Dendritic cell treated with granulocyte-macrophage colony-stimulating factor and Interleukin-4, amounts not matched to agents 40 ng/mL and 50 ng/mL, for 4 days (primary cell): ENCODE measurements at regions not wholly inside any gene's neighbourhood (a gene's known extent, or its start where the extent isn't known, plus 50 kb on each side); places are given as distances from the start of the nearest gene placed in this dataset.

Experiments
- H3K27ac Mint-ChIP-seq: one replicate; pipeline ENCODE4 v1.8.0; 2022; ENCODE audit warnings: mild to moderate bottlenecking, mixed read lengths
- H3K27me3 Mint-ChIP-seq: one replicate; pipeline ENCODE4 v1.8.0; 2022; ENCODE audit warnings: mild to moderate bottlenecking, mixed read lengths
- H3K36me3 Mint-ChIP-seq: one replicate; pipeline ENCODE4 v1.8.0; 2022; ENCODE audit warnings: low read depth, mixed read lengths
- H3K4me1 Mint-ChIP-seq: one replicate; pipeline ENCODE4 v1.8.0; 2022; ENCODE audit warnings: low read depth, mixed read lengths
- H3K4me3 Mint-ChIP-seq: one replicate; pipeline ENCODE4 v1.8.0; 2022; ENCODE audit warnings: mild to moderate bottlenecking, moderate library complexity, mixed read lengths
- H3K9me3 Mint-ChIP-seq: one replicate; pipeline ENCODE4 v1.8.0; 2022; ENCODE audit warnings: mixed read lengths
- intact Hi-C: fragments of 100-400 bp; cut with micrococcal nuclease; formaldehyde crosslinking; loops from one replicate; pipeline ENCODE4 v1.15.0; 2022

GRCh38 chr1:193589597-193590040 is 403.2 kb upstream of the B3GALT2 start:
- peaks cover 3% of the 10 kb centered on the region for H3K27me3 Mint-ChIP-seq
- no peaks in the 10 kb centered on the region for H3K9me3 Mint-ChIP-seq
- intact Hi-C loops: no loop called here
- H3K4me3 Mint-ChIP-seq: no peak overlapping the region
- no peaks in the 10 kb centered on the region for H3K36me3 Mint-ChIP-seq
- peak overlapping the region; percentile 66 for H3K27ac Mint-ChIP-seq
- peaks cover 38% of the 10 kb centered on the region for H3K4me1 Mint-ChIP-seq

GRCh38 chr1:193588311-193589082 is 402.1 kb upstream of the B3GALT2 start:
- Mint-ChIP-seq H3K27ac (no peak overlapping the region), H3K36me3 (no peaks in the 10 kb centered on the region), H3K4me1 (peaks cover 38% of the 10 kb centered on the region), H3K27me3 (peaks cover 3% of the 10 kb centered on the region), H3K4me3 (no peak overlapping the region), H3K9me3 (no peaks in the 10 kb centered on the region)
- intact Hi-C loops: no loop called here

- intact Hi-C loops: no loop called here
- Mint-ChIP-seq H3K27me3 (no peaks in the 10 kb centered on the region), H3K27ac (no peak overlapping the region), H3K4me3 (no peak overlapping the region), H3K4me1 (peaks cover 14% of the 10 kb centered on the region), H3K36me3 (no peaks in the 10 kb centered on the region), H3K9me3 (no peaks in the 10 kb centered on the region)
Measured at GRCh38 chr1:193584731-193585239, 398.4 kb upstream of the B3GALT2 start.

- H3K4me1 Mint-ChIP-seq: no peaks in the 10 kb centered on the region
- H3K4me3 Mint-ChIP-seq: no peak overlapping the region
- H3K27me3 Mint-ChIP-seq: no peaks in the 10 kb centered on the region
- intact Hi-C loops: no loop called here
- H3K36me3 Mint-ChIP-seq: no peaks in the 10 kb centered on the region
- no peaks in the 10 kb centered on the region for H3K9me3 Mint-ChIP-seq
- no peak overlapping the region for H3K27ac Mint-ChIP-seq
Measured at GRCh38 chr1:193581341-193581740, 394.9 kb upstream of the B3GALT2 start.

GRCh38 chr1:193580419-193580818 is 394.0 kb upstream of the B3GALT2 start:
- no peaks in the 10 kb centered on the region for H3K9me3 Mint-ChIP-seq
- no peak overlapping the region for H3K4me3 Mint-ChIP-seq
- no peaks in the 10 kb centered on the region for H3K36me3 Mint-ChIP-seq
- H3K27me3 Mint-ChIP-seq: no peaks in the 10 kb centered on the region
- H3K4me1 Mint-ChIP-seq: no peaks in the 10 kb centered on the region
- intact Hi-C loops: no loop called here
- no peak overlapping the region for H3K27ac Mint-ChIP-seq

GRCh38 chr1:193579323-193579722 is 392.9 kb upstream of the B3GALT2 start:
- Mint-ChIP-seq H3K9me3 (no peaks in the 10 kb centered on the region), H3K27ac (no peak overlapping the region), H3K4me1 (no peaks in the 10 kb centered on the region), H3K27me3 (no peaks in the 10 kb centered on the region), H3K4me3 (no peak overlapping the region), H3K36me3 (no peaks in the 10 kb centered on the region)
- intact Hi-C loops: no loop called here

- Mint-ChIP-seq H3K27me3 (no peaks in the 10 kb centered on the region), H3K36me3 (no peaks in the 10 kb centered on the region), H3K27ac (no peak overlapping the region), H3K9me3 (no peaks in the 10 kb centered on the region), H3K4me3 (no peak overlapping the region), H3K4me1 (no peaks in the 10 kb centered on the region)
- intact Hi-C loops: no loop called here
Measured at GRCh38 chr1:193574913-193575312, 388.5 kb upstream of the B3GALT2 start.

- H3K4me1 Mint-ChIP-seq: peaks cover 16% of the 10 kb centered on the region
- no peaks in the 10 kb centered on the region for H3K9me3 Mint-ChIP-seq
- intact Hi-C loops: no loop called here
- no peaks in the 10 kb centered on the region for H3K27me3 Mint-ChIP-seq
- no peaks in the 10 kb centered on the region for H3K36me3 Mint-ChIP-seq
- no peak overlapping the region for H3K4me3 Mint-ChIP-seq
- H3K27ac Mint-ChIP-seq: no peak overlapping the region
Measured at GRCh38 chr1:193569983-193570269, 383.5 kb upstream of the B3GALT2 start.

- Mint-ChIP-seq H3K27me3 (no peaks in the 10 kb centered on the region), H3K27ac (no peak overlapping the region), H3K36me3 (no peaks in the 10 kb centered on the region), H3K4me3 (no peak overlapping the region), H3K4me1 (peaks cover 16% of the 10 kb centered on the region), H3K9me3 (no peaks in the 10 kb centered on the region)
- intact Hi-C loops: no loop called here
Measured at GRCh38 chr1:193569096-193569982, 382.9 kb upstream of the B3GALT2 start.

- Mint-ChIP-seq H3K4me3 (no peak overlapping the region), H3K9me3 (no peaks in the 10 kb centered on the region), H3K4me1 (peaks cover 16% of the 10 kb centered on the region), H3K36me3 (no peaks in the 10 kb centered on the region), H3K27me3 (no peaks in the 10 kb centered on the region), H3K27ac (no peak overlapping the region)
- intact Hi-C loops: no loop called here
Measured at GRCh38 chr1:193568512-193568911, 382.1 kb upstream of the B3GALT2 start.

- H3K36me3 Mint-ChIP-seq: no peaks in the 10 kb centered on the region
- no peaks in the 10 kb centered on the region for H3K27me3 Mint-ChIP-seq
- H3K4me1 Mint-ChIP-seq: peaks cover 16% of the 10 kb centered on the region
- no peak overlapping the region for H3K27ac Mint-ChIP-seq
- H3K9me3 Mint-ChIP-seq: no peaks in the 10 kb centered on the region
- intact Hi-C loops: no loop called here
- H3K4me3 Mint-ChIP-seq: no peak overlapping the region
Measured at GRCh38 chr1:193567937-193568336, 381.5 kb upstream of the B3GALT2 start.

GRCh38 chr1:193566735-193567134 is 380.3 kb upstream of the B3GALT2 start:
- no peaks in the 10 kb centered on the region for H3K36me3 Mint-ChIP-seq
- H3K27ac Mint-ChIP-seq: no peak overlapping the region
- no peak overlapping the region for H3K4me3 Mint-ChIP-seq
- intact Hi-C loops: no loop called here
- no peaks in the 10 kb centered on the region for H3K27me3 Mint-ChIP-seq
- no peaks in the 10 kb centered on the region for H3K9me3 Mint-ChIP-seq
- H3K4me1 Mint-ChIP-seq: peaks cover 16% of the 10 kb centered on the region

- Mint-ChIP-seq H3K4me1 (peaks cover 16% of the 10 kb centered on the region), H3K27me3 (no peaks in the 10 kb centered on the region), H3K4me3 (no peak overlapping the region), H3K27ac (no peak overlapping the region), H3K36me3 (no peaks in the 10 kb centered on the region), H3K9me3 (no peaks in the 10 kb centered on the region)
- intact Hi-C loops: no loop called here
Measured at GRCh38 chr1:193565971-193566577, 379.7 kb upstream of the B3GALT2 start.

- intact Hi-C loops: no loop called here
- Mint-ChIP-seq H3K27me3 (no peaks in the 10 kb centered on the region), H3K36me3 (no peaks in the 10 kb centered on the region), H3K9me3 (no peaks in the 10 kb centered on the region), H3K4me3 (no peak overlapping the region), H3K27ac (no peak overlapping the region), H3K4me1 (peaks cover 14% of the 10 kb centered on the region)
Measured at GRCh38 chr1:193562121-193562520, 375.7 kb upstream of the B3GALT2 start.
